HL-60 (cell line): ENCODE measurements at regions not wholly inside any gene's neighbourhood (a gene's known extent, or its start where the extent isn't known, plus 50 kb on each side); places are given as distances from the start of the nearest gene placed in this dataset.

Source experiments
- CTCF ChIP-seq: IDR thresholded peaks from one replicate; pipeline ENCODE4 v1.5.1; 2011; ENCODE audit warnings: low read length, control low read depth, inconsistent platforms; ENCODE audit not compliant: insufficient read depth
- GABPA ChIP-seq: IDR thresholded peaks from 2 replicates; pipeline ENCODE4 v1.6.1; 2012; ENCODE audit warnings: low read depth
- POLR2AphosphoS5 ChIP-seq: IDR thresholded peaks from 2 replicates; pipeline ENCODE4 v1.6.1; 2012; ENCODE audit warnings: low read depth
- REST ChIP-seq: IDR thresholded peaks from 2 replicates; pipeline ENCODE4 v1.6.1; 2012; ENCODE audit warnings: low read depth; ENCODE audit not compliant: insufficient replicate concordance
- SPI1 ChIP-seq: IDR thresholded peaks from 2 replicates; pipeline ENCODE4 v1.6.1; 2012; ENCODE audit warnings: low read depth, mild to moderate bottlenecking, borderline replicate concordance

GRCh38 chr12:83793616-83794015 is 1106.9 kb downstream of the TMTC2 start:
- TF ChIP-seq CTCF (no peak), POLR2AphosphoS5 (no peak), REST (no peak), GABPA (no peak), SPI1 (no peak)
